Endothelial cell of umbilical vein (primary cell): ENCODE measurements at regions not wholly inside any gene's neighbourhood (a gene's known extent, or its start where the extent isn't known, plus 50 kb on each side); places are given as distances from the start of the nearest gene placed in this dataset.

Experiments used
- CTCF ChIP-seq, 2 donors: IDR thresholded peaks; 1 replicate in 1 of 2; 2 replicates in 1 of 2; pipeline ENCODE4 v1.5.1; 2011; ENCODE audit warnings: low read length in 2 of 2, mild to moderate bottlenecking in 2 of 2, moderate library complexity in 2 of 2, control low read depth in 1 of 2, inconsistent platforms in 1 of 2, low read depth in 1 of 2; ENCODE audit not compliant: insufficient read depth in 1 of 2; ENCODE audit errors: extremely low read depth in 1 of 2
- EZH2 ChIP-seq: IDR thresholded peaks from 2 replicates; pipeline ENCODE4 v1.6.1; 2012; ENCODE audit warnings: borderline replicate concordance, low read depth, mild to moderate bottlenecking, moderate library complexity, low read length, inconsistent platforms; ENCODE audit not compliant: severe bottlenecking
- GATA2 ChIP-seq: IDR thresholded peaks from 2 replicates; pipeline ENCODE4 v1.7.0; 2011; ENCODE audit warnings: low read depth, mild to moderate bottlenecking, moderate library complexity, mixed read lengths, low read length; ENCODE audit not compliant: insufficient read length, insufficient read depth
- JUN ChIP-seq: IDR thresholded peaks from 2 replicates; pipeline ENCODE4 v1.6.1; 2011; ENCODE audit warnings: borderline replicate concordance, low read depth; ENCODE audit not compliant: insufficient read length, insufficient read depth
- MAX ChIP-seq: IDR thresholded peaks from 2 replicates; pipeline ENCODE4 v1.6.1; 2011; ENCODE audit not compliant: insufficient read depth, insufficient read length
- MYC ChIP-seq: IDR thresholded peaks from one replicate; pipeline ENCODE4 v1.6.1; 2011; ENCODE audit warnings: mild to moderate bottlenecking, low read depth, low read length
- POLR2A ChIP-seq: IDR thresholded peaks from 2 replicates; pipeline ENCODE4 v1.6.1; 2012; ENCODE audit warnings: low read depth, mild to moderate bottlenecking, control low read depth, low read length
- POLR2AphosphoS5 ChIP-seq: IDR thresholded peaks from 2 replicates; pipeline ENCODE4 v1.6.1; 2012; ENCODE audit warnings: low read depth, mild to moderate bottlenecking, control low read depth, low read length, moderate library complexity; ENCODE audit not compliant: insufficient read depth

GRCh38 chr6:149202100-149202499 is 115.4 kb upstream of the TAB2 start:
- no peak for TF ChIP-seq CTCF (IDR thresholded peaks at IDR 0.05; ENCODE audit: extremely low read depth in 1 of 2, insufficient read depth in 1 of 2, low read depth in 1 of 2, low read length in 2 of 2)
- TF ChIP-seq POLR2AphosphoS5: no peak
- no peak for TF ChIP-seq EZH2
- no peak for TF ChIP-seq MYC
- TF ChIP-seq POLR2A: no peak
- TF ChIP-seq JUN: no peak
- TF ChIP-seq MAX: no peak
- TF ChIP-seq GATA2: no peak
